ENCODE measurements at regions not wholly inside any gene's neighbourhood (a gene's known extent, or its start where the extent isn't known, plus 50 kb on each side); places are given as distances from the start of the nearest gene placed in this dataset.

- WGBS, 5 donors, result 62 to 82% (median 77%) methylated on average over 6 of the region's 6 CpGs
- no peaks in the 10 kb centered on the region for H3K36me3 ChIP-seq
- H3K9me3 ChIP-seq, result peaks cover 0 to 5% (median 0%) of the 10 kb centered on the region in 8 donors
- no peaks in the 10 kb centered on the region for H3K4me1 ChIP-seq
- H3K27ac ChIP-seq, result peak overlapping the region in 6 of 8 donors; percentile 55 to 72 (median 65)
- peaks cover 0 to 57% (median 4%) of the 10 kb centered on the region in 7 donors for H3K27me3 ChIP-seq (replicated peaks in 1 of 7)
- DNase-seq, result peak; percentile 56
- TF ChIP-seq POLR2AphosphoS5 (IDR thresholded peaks at IDR 0.05) (no peak), CTCF (IDR thresholded peaks at IDR 0.05 in 8 of 11, conservative IDR thresholded peaks at IDR 0.05 in 3 of 11) (no peak), POLR2A (IDR thresholded peaks at IDR 0.05) (no peak)
- no peak overlapping the region for H3K4me3 ChIP-seq
- intact Hi-C loops (cut with DNase I; ENCODE audit: low total_unique reads), result no loop called here
Observed at GRCh38 chr11:69940246-69940610, 121.0 kb upstream of the FGF3 start.

- no peak overlapping the region for H3K27ac ChIP-seq
- intact Hi-C loops (cut with DNase I; ENCODE audit: low total_unique reads), result no loop called here
- 79 to 82% (median 82%) methylated on average over 14 to 15 of the region's 15 CpGs for WGBS, 5 donors
- TF ChIP-seq POLR2A (IDR thresholded peaks at IDR 0.05) (no peak), POLR2AphosphoS5 (IDR thresholded peaks at IDR 0.05) (no peak), CTCF (IDR thresholded peaks at IDR 0.05 in 8 of 11, conservative IDR thresholded peaks at IDR 0.05 in 3 of 11) (no peak)
- DNase-seq, result peak; percentile 38
- H3K4me1 ChIP-seq, result no peaks in the 10 kb centered on the region
- no peak overlapping the region for H3K4me3 ChIP-seq
- no peaks in the 10 kb centered on the region for H3K36me3 ChIP-seq
- H3K27me3 ChIP-seq (replicated peaks in 1 of 7), result peaks cover 0 to 62% (median 4%) of the 10 kb centered on the region in 7 donors
- peaks cover 0 to 2% (median 0%) of the 10 kb centered on the region in 8 donors for H3K9me3 ChIP-seq
Observed at GRCh38 chr11:69941546-69942332, 122.5 kb upstream of the FGF3 start.

GRCh38 chr11:69942333-69942820, 123.2 kb upstream of the FGF3 start:
- no peak overlapping the region for H3K27ac ChIP-seq
- H3K36me3 ChIP-seq, result no peaks in the 10 kb centered on the region
- WGBS, 5 donors, result 82 to 95% (median 86%) methylated on average over 9 of the region's 9 CpGs
- H3K4me1 ChIP-seq, result no peaks in the 10 kb centered on the region
- peak; percentile 43 for DNase-seq
- H3K9me3 ChIP-seq, result no peaks in the 10 kb centered on the region
- peaks cover 0 to 65% (median 4%) of the 10 kb centered on the region in 7 donors for H3K27me3 ChIP-seq (replicated peaks in 1 of 7)
- no peak overlapping the region for H3K4me3 ChIP-seq
- TF ChIP-seq POLR2A (IDR thresholded peaks at IDR 0.05) (no peak), CTCF (IDR thresholded peaks at IDR 0.05 in 8 of 11, conservative IDR thresholded peaks at IDR 0.05 in 3 of 11) (no peak), POLR2AphosphoS5 (IDR thresholded peaks at IDR 0.05) (no peak)
- intact Hi-C loops (cut with DNase I; ENCODE audit: low total_unique reads), result no loop called here

- Histone ChIP-seq H3K4me3 (no peak overlapping the region), H3K27ac (no peak overlapping the region), H3K9me3 (no peaks in the 10 kb centered on the region), H3K27me3 (replicated peaks in 1 of 7) (peaks cover 0 to 72% (median 4%) of the 10 kb centered on the region in 7 donors), H3K4me1 (no peaks in the 10 kb centered on the region), H3K36me3 (no peaks in the 10 kb centered on the region)
- TF ChIP-seq CTCF (IDR thresholded peaks at IDR 0.05 in 8 of 11, conservative IDR thresholded peaks at IDR 0.05 in 3 of 11), result no peak
- TF ChIP-seq POLR2AphosphoS5 (IDR thresholded peaks at IDR 0.05), result no peak
- TF ChIP-seq POLR2A (IDR thresholded peaks at IDR 0.05), result no peak
- intact Hi-C loops (cut with DNase I; ENCODE audit: low total_unique reads), result no loop called here
- WGBS, 5 donors, result 65 to 75% (median 73%) methylated on average over 6 of the region's 6 CpGs
- peak; percentile 55 for DNase-seq
Observed at GRCh38 chr11:69943066-69943465, 123.8 kb upstream of the FGF3 start.

All from spleen (tissue), 11 donors.